Activated CD4-positive, alpha-beta T cell treated with anti-CD3 and anti-CD28 coated beads for 24 hours (primary cell): ENCODE measurements at regions not wholly inside any gene's neighbourhood (a gene's known extent, or its start where the extent isn't known, plus 50 kb on each side); places are given as distances from the start of the nearest gene placed in this dataset.

Experiments used
- DNase-seq, 2 donors: peaks; one replicate each; pipeline ENCODE4 v3.0.0-alpha.2; 2020; ENCODE audit warnings: low read depth in 2 of 2

GRCh38 chr12:94815958-94816357 is 165.6 kb upstream of the TMCC3 start:
- DNase-seq = no peak

DNA sequence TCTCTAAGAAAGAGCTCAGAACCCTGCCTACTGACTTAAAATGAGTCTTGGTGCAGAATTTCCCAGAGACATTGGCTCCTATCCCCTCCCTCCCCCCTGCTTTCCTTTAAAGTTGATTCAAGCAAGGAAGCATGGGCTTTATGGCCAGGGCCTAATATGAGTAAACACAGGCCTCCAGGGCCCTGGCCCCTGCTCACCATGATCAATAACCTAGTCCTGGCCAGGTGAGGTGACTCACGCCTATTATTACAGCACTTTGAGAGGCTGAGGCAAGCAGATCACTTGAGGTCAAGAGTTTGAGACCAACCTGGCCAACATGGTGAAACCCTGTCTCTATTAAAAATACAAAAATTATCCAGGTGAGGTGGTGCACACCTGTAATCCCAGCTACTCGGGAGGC is 165.1 kb upstream of the TMCC3 start:
- DNase-seq = no peak

GRCh38 chr12:94813314-94813713 is 163.0 kb upstream of the TMCC3 start:
- DNase-seq = no peak

- DNase-seq = no peak
These were observed 162.0 kb upstream of the TMCC3 start for GRCh38 chr12:94812345-94812744.

GRCh38 chr12:94811611-94812010 is 161.3 kb upstream of the TMCC3 start:
- DNase-seq = no peak

- DNase-seq = no peak
These were observed 157.6 kb upstream of the TMCC3 start for GRCh38 chr12:94807951-94808350.

DNA sequence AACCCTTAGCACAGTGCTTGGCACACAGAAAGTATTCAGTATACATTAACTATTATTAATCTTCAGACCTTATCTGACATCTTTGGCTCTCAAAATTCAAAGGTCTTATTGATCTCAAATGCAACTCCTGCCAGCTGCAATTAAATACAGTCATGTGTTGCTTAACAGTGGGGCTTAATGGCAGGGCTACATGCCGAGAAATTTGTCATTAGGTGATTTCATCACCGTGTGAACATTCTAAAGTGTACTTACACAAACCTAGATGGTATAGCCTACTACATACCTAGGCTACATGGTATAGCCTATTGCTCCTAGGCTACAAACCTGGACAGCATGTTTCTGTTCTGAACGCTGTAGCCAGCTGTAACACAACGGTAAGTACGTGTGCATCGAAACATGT is 156.3 kb upstream of the TMCC3 start:
- no peak for DNase-seq

DNA sequence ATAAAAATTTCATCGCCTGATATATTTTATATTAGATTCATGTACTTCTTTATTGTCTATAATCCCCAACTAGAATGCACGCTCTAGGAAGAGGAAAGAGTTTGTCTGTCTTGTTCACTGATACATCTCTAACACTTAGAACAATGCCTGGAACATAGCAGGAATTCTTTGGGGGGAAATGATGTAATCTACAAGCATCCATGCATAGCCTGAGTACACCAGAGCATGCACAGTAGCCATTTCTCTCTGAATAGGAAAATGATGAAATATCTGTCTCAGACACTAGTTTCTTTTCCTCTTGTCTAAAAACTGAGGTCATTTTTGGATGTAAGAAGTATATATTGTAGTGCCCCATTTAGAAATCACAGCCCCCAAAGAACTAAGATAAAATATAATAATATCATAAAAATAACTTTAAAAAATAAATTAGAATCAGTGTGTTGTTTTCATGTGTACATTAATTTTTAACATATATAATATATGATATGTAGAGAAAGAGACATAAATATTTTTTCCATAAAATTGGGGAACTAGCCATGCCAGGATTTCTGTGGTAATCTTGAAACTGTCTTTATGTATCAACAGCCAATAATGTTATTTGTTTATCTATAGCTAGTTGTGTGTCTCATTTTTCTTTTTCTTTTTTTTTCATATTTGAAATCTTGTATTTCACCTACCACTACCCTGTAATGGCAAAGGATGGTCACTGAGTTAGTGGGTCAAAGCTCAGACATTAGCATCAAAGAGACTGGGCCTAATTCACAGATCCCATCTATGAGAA is 155.6 kb upstream of the TMCC3 start:
- DNase-seq = no peak

DNA sequence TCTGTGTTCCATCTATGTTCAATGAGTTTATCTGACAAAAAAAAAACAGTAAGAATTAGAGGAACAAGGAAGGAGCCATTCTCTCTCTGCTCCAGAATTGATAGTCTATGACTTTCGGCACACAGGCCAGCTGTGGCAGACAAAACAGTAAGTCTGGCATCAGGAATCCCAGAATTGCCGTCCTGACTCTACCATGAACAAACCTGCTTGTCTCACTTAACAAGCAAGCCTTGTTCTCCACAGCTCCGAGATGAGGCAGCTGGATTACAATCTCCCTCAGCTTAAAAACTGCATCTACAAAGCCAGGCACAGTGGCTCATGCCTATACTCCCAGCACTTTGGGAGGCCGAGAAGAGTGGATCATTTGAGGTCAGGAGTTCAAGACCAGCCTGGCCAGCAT is 153.6 kb upstream of the TMCC3 start:
- DNase-seq = no peak

DNA sequence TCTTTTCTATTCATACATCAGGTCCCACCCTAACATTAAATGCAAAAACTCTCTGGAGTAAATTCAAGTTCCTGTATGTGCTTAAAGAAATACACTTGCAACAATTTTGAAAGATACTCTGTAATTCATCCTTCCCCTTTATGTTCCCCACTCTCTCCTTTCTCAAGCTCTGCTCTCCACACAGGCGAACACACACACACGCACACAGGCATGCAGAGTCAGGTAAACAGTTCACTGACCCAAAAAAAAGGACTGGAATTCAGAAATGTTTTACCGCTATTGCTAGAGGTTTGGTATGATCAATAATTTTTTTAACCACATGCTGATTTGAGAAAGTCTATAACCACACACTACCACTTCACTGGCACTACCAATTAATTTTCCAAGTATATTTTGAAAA is 152.4 kb upstream of the TMCC3 start:
- no peak for DNase-seq

- no peak for DNase-seq
These were observed 151.4 kb upstream of the TMCC3 start for GRCh38 chr12:94801745-94802144.

DNA sequence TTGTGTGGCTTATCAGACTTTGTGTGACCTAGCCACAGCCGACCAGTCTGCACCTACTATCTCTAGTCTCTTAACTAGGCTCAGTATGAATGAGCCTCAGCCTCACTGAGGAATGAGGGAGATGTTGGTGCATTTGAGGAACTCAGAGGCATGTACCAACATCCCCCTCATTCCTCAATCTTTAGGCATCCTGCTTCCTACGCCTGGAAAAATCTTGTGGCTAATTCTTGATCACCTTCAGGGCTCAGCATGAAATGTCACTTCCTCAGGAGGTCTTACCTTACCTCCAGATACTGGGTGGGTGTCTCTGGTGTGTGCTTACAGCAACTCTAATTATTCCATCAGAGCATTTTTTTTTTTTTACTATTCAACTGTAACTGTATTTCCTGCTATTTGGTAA is 148.8 kb upstream of the TMCC3 start:
- DNase-seq = no peak

GRCh38 chr12:94798113-94798512 is 147.8 kb upstream of the TMCC3 start:
- DNase-seq = no peak

- DNase-seq = no peak
These were observed 145.2 kb upstream of the TMCC3 start for GRCh38 chr12:94795520-94795919.

DNA sequence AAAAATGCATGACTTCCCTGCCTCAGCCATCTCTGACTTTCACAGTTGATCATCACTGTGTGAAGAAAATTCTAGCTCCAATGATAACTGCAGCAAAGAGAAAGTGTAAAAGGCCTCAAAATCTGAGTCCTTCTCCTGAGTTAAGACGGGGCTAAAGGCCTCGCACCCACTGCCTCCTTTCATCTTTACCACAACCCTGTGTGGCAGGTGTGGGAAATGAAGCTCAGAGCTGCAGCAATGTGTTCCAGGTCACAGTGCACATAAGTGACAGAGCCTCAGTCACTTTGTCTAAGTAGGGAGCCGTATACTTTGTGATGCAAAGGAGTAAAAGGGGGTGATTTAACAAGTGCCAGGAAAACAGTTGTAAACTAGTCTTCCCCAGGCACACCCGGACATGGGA is 144.7 kb upstream of the TMCC3 start:
- no peak for DNase-seq

DNA sequence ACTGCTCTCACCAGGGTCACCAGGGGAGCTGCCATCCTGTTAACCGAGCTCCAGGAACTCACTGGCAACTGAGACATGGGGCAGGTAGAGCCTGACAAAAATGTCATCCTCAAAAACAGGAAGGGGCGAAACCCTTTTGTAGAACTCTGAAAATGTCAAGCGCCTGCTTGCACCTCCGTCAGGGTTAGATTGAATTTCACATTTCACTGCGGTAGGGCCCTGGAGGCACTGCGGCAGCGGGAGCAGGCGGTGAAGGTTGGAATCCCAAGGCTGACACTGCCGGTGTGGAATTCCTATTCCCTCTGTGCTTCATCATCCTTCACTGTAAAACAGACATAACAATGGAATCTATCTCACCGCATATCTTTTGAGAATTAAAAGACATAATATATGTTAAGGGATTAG is 142.8 kb upstream of the TMCC3 start:
- DNase-seq = no peak

DNA sequence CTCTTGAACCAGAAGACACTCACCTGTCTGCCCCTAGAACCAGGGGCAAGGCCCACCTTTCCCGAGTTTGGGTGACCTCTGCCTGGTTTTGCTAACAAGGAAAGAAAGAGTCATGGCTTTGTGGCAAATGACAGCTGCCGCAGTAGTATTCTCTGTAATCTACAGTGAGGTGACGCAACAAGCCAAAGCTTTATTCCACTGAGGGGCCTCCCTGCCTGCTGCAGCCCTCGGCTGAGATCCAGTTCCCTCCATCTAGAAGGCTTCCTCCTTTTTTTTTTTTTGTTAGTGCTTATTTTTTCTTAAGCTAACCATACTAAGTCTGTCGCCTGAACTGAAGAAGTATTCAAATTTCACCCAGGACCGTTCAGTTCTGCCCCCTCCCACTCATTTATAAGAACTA is 142.3 kb upstream of the TMCC3 start:
- DNase-seq = no peak

DNA sequence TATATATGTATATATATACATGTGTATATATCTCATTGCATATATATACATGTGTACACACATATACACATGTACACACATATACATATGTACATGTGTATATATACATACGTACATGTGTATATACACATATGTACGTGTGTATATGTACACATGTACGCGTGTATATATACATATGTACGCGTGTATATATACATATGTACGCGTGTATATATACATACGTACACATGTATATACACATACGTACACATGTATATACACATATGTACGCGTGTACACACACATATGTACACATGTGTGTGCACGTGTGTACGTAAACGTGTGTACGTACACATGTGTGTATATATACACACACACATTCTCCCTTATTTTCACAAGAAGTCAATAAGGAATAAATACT is 141.6 kb upstream of the TMCC3 start:
- no peak for DNase-seq

- DNase-seq = no peak
These were observed 140.5 kb upstream of the TMCC3 start for GRCh38 chr12:94790825-94791224.

GRCh38 chr12:94790370-94790769 is 140.0 kb upstream of the TMCC3 start:
- DNase-seq = no peak

- DNase-seq = no peak
These were observed 139.3 kb upstream of the TMCC3 start for GRCh38 chr12:94789510-94790225.

DNA sequence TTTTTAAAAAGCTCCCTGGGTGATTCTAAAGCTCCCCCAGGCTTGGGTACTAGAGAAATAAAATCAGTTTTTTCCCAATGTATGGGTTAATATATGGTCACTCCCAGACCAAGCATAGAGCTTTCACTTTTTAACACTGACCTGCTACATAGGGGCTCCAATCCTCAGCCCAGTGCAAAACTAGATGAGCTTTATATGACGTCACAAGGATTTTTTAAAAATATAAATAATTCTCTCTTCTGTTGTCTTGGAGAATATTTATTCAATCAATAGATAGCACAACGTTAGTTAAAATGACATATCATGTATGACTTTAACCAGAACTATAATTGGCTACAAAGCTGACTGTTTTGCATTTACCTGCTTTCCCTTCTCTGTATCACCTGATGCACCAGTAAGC is 137.9 kb upstream of the TMCC3 start:
- DNase-seq = no peak

GRCh38 chr12:94786906-94787305 is 136.5 kb upstream of the TMCC3 start:
- DNase-seq = no peak

DNA sequence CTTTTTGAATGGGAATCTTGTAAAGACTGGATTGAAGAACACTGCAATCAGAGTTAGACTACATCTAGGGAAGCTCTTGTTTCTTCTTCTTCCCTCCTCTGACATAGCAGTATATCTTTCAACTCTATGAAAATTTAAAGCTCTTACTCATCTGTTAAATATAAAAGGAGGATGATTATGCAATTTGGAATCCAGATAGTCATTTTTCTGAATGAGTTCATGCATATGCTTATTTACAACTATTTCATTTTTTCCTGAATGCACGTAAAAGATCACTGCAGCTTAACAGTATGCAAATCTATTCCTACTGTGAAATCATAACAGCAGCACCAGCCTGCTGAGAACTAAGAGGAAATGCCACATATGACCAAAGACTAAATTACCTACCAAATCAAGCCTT is 133.5 kb upstream of the TMCC3 start:
- DNase-seq = no peak
